Ovary (tissue), 7 donors: ENCODE measurements at regions not wholly inside any gene's neighbourhood (a gene's known extent, or its start where the extent isn't known, plus 50 kb on each side); places are given as distances from the start of the nearest gene placed in this dataset.

Experiments
- DNase-seq, 5 donors: peaks; one replicate each; pipeline ENCODE4 v3.0.0-alpha.2; 2019 to 2020
- H3K27ac ChIP-seq, 2 donors: fragments of 200-600 bp; one replicate each; pipeline versions ENCODE4 v1.5.1 to v1.8.0; 2019 to 2022
- H3K27me3 ChIP-seq: fragments of 200-600 bp; one replicate; pipeline ENCODE4 v1.8.0; 2022
- H3K36me3 ChIP-seq: fragments of 200-600 bp; sonication (generic); one replicate; pipeline ENCODE4 v1.5.1; 2019
- H3K4me1 ChIP-seq: one replicate; pipeline ENCODE4 v1.8.1; 2013; ENCODE audit warnings: mild to moderate bottlenecking, moderate library complexity; ENCODE audit not compliant: insufficient read depth
- H3K4me3 ChIP-seq: fragments of 200-600 bp; sonication (generic); one replicate; pipeline ENCODE4 v1.5.1; 2017
- H3K9me3 ChIP-seq, 2 donors: fragments of 200-600 bp in 1 of 2; sonication (generic) in 1 of 2; one replicate each; pipeline versions ENCODE4 v1.5.1 to v1.8.1; 2013 to 2019; ENCODE audit warnings: mild to moderate bottlenecking in 1 of 2, moderate library complexity in 1 of 2
- CTCF ChIP-seq, 3 donors: fragments of 450-650 bp in 2 of 3; fragments of 200-600 bp in 1 of 3; IDR thresholded peaks; one replicate each; pipeline versions ENCODE4 v1.5.1 to v1.8.0; 2016 to 2022; ENCODE audit warnings: antibody characterized with exemption in 3 of 3, mild to moderate bottlenecking in 1 of 3
- EP300 ChIP-seq: sonication (generic); formaldehyde crosslinking; IDR thresholded peaks from one replicate; pipeline ENCODE4 v1.6.1; 2017; ENCODE audit warnings: antibody characterized with exemption
- POLR2A ChIP-seq: fragments of 450-650 bp; IDR thresholded peaks from one replicate; pipeline ENCODE4 v1.6.1; 2017; ENCODE audit warnings: antibody characterized with exemption, mild to moderate bottlenecking, moderate library complexity
- WGBS, 3 donors: extraction: QIAGEN DNeasy Blood & Tissue Kit in 1 of 3; methylation state at CpG; one replicate each; pipeline versions ENCODE4 v1.1.5 to v1.1.7; 2013 to 2017; 5-methylcytosine and 5-hydroxymethylcytosine counted together
- intact Hi-C, 4 donors: fragments of 100-400 bp; cut with DNase I; formaldehyde crosslinking; loops; one replicate each; pipeline versions ENCODE4 v1.11.0 to v1.15.1; 2022 to 2023
- donor health status: DM: no; HTN: no; CAD: no; lungs with moderate emphysema.
- donor health status: DM: no; HTN: no; CAD: no.
- donor health status: Bipolar disorder and iron deficiency.
- donor health status: DM: no; HTN: no; CAD: no.
- donor health status: DM: yes; HTN: yes; CAD: no.

DNA sequence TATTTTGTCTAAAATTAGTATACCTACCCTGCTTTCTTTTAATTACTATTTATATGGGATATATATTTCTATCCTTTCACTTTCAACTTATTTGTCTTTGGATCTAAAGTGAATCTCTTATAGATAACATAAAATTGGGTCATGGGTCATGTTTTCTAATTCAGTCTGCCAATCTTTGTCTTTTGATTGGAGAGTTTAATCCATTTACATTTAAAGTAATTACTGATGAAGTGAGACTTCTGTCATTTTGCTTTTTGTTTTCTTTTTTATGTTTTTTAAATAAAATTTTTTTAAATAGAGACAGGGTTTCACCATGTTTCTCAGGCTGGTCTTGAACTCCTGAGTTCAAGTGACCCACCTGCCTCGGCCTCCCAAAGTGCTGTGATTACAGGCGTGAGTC lies 50.5 kb upstream of the PRDM1 start:
- no peak for DNase-seq
- H3K4me1 ChIP-seq: no peaks in the 10 kb centered on the region
- intact Hi-C loops: no loop called here
- H3K27me3 ChIP-seq: no peaks in the 10 kb centered on the region
- H3K9me3 ChIP-seq: no peaks in the 10 kb centered on the region
- TF ChIP-seq CTCF (IDR thresholded peaks at IDR 0.05) (no peak), EP300 (no peak)
- H3K27ac ChIP-seq: no peak overlapping the region
- no peak overlapping the region for H3K4me3 ChIP-seq
- H3K36me3 ChIP-seq: no peaks in the 10 kb centered on the region
- 92 to 95% (median 93%) methylated on average over 2 of the region's 2 CpGs for WGBS, 3 donors

- intact Hi-C loops: no loop called here
- 91 to 95% (median 95%) methylated on average over 2 of the region's 2 CpGs for WGBS, 3 donors
- DNase-seq: no peak
Measured at GRCh38 chr6:106033806-106034205, 52.3 kb upstream of the PRDM1 start.

GRCh38 chr6:106027758-106028157 lies 58.4 kb upstream of the PRDM1 start:
- intact Hi-C loops: no loop called here
- DNase-seq: no peak
- no peak overlapping the region for H3K27ac ChIP-seq
- H3K9me3 ChIP-seq: no peaks in the 10 kb centered on the region
- TF ChIP-seq POLR2A (no peak), CTCF (IDR thresholded peaks at IDR 0.05) (no peak), EP300 (no peak)
- H3K4me3 ChIP-seq: no peak overlapping the region
- H3K27me3 ChIP-seq: no peaks in the 10 kb centered on the region
- H3K36me3 ChIP-seq: no peaks in the 10 kb centered on the region
- no peaks in the 10 kb centered on the region for H3K4me1 ChIP-seq

More at GRCh38 chr6:106033806-106034205, 52.3 kb upstream of the PRDM1 start:
- Histone ChIP-seq H3K4me1 (no peaks in the 10 kb centered on the region), H3K27ac (no peak overlapping the region), H3K27me3 (no peaks in the 10 kb centered on the region), H3K36me3 (no peaks in the 10 kb centered on the region), H3K4me3 (no peak overlapping the region), H3K9me3 (no peaks in the 10 kb centered on the region)
- TF ChIP-seq POLR2A: no peak
- no peak for TF ChIP-seq CTCF (IDR thresholded peaks at IDR 0.05)
- no peak for TF ChIP-seq EP300

- WGBS, 3 donors: 18 to 29% (median 18%) methylated on average over 17 of the region's 17 CpGs
- Histone ChIP-seq H3K27me3 (no peaks in the 10 kb centered on the region), H3K4me1 (no peaks in the 10 kb centered on the region), H3K36me3 (no peaks in the 10 kb centered on the region), H3K27ac (no peak overlapping the region), H3K4me3 (no peak overlapping the region), H3K9me3 (no peaks in the 10 kb centered on the region)
- TF ChIP-seq EP300 (no peak), CTCF (IDR thresholded peaks at IDR 0.05) (no peak), POLR2A (no peak)
- no peak for DNase-seq
- intact Hi-C loops: no loop called here
Measured at GRCh38 chr6:106026748-106027715, 59.1 kb upstream of the PRDM1 start.
